ENCODE measurements at regions not wholly inside any gene's neighbourhood (a gene's known extent, or its start where the extent isn't known, plus 50 kb on each side); places are given as distances from the start of the nearest gene placed in this dataset.

- intact Hi-C loops (cut with DNase I; ENCODE audit: low total_unique reads) = no loop called here
These were observed 134.1 kb upstream of the C1QTNF7 start for GRCh38 chr4:15293711-15294110.

GRCh38 chr4:15294202-15294601 lies 133.6 kb upstream of the C1QTNF7 start:
- TF ChIP-seq CTCF (IDR thresholded peaks at IDR 0.05 in 4 of 5, conservative IDR thresholded peaks at IDR 0.05 in 1 of 5) (no peak), POLR2A (IDR thresholded peaks at IDR 0.05) (no peak)
- H3K36me3 ChIP-seq = no peaks in the 10 kb centered on the region
- no peaks in the 10 kb centered on the region for H3K4me1 ChIP-seq
- no peak overlapping the region for H3K4me3 ChIP-seq
- ATAC-seq (no peak), DNase-seq (no peak)
- H3K27ac ChIP-seq = no peak overlapping the region
- intact Hi-C loops (cut with DNase I; ENCODE audit: low total_unique reads) (no loop called here), in situ Hi-C loops (cut with MboI; ENCODE audit: low sequenced_read_pairs in 4 of 4) (no loop called here)
- H3K27me3 ChIP-seq = no peaks in the 10 kb centered on the region
- no peaks in the 10 kb centered on the region for H3K9me3 ChIP-seq

More at GRCh38 chr4:15293711-15294110, 134.1 kb upstream of the C1QTNF7 start:
- H3K27me3 ChIP-seq = no peaks in the 10 kb centered on the region
- no peak for TF ChIP-seq CTCF (IDR thresholded peaks at IDR 0.05 in 4 of 5, conservative IDR thresholded peaks at IDR 0.05 in 1 of 5)
- no peak for TF ChIP-seq POLR2A (IDR thresholded peaks at IDR 0.05)
- no peaks in the 10 kb centered on the region for H3K9me3 ChIP-seq
- H3K36me3 ChIP-seq = no peaks in the 10 kb centered on the region
- ATAC-seq (no peak), DNase-seq (no peak)
- in situ Hi-C loops (cut with MboI; ENCODE audit: low sequenced_read_pairs in 4 of 4) = no loop called here
- no peak overlapping the region for H3K4me3 ChIP-seq
- no peak overlapping the region for H3K27ac ChIP-seq
- no peaks in the 10 kb centered on the region for H3K4me1 ChIP-seq

DNA sequence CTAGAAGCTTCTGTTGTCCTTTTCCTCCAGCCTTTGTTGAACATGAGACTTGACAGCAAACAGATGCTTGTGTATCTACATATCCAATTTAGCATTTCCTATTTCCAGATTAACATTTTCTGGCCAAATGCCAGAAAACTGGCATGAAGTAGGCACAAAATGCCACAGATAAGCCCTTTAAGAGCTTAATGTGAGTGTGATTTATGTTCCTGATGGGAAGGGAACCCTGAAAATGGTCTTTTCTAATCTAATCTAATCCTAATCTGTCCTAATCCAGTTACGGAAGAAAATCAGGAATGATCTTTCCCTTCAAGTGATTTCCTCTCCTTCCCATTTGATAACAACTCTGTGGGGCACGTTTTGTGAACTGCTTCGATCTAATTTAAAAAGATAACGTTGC lies 133.0 kb upstream of the C1QTNF7 start:
- H3K27ac ChIP-seq = no peak overlapping the region
- no peaks in the 10 kb centered on the region for H3K36me3 ChIP-seq
- H3K4me3 ChIP-seq = no peak overlapping the region
- DNase-seq = no peak
- H3K4me1 ChIP-seq = no peaks in the 10 kb centered on the region
- TF ChIP-seq POLR2A (IDR thresholded peaks at IDR 0.05) = no peak
- TF ChIP-seq CTCF (IDR thresholded peaks at IDR 0.05 in 4 of 5, conservative IDR thresholded peaks at IDR 0.05 in 1 of 5) = no peak
- in situ Hi-C loops (cut with MboI; ENCODE audit: low sequenced_read_pairs in 4 of 4) = no loop called here
- no peaks in the 10 kb centered on the region for H3K27me3 ChIP-seq
- intact Hi-C loops (cut with DNase I; ENCODE audit: low total_unique reads) = no loop called here
- no peak for ATAC-seq
- no peaks in the 10 kb centered on the region for H3K9me3 ChIP-seq

GRCh38 chr4:15295421-15296162 lies 132.2 kb upstream of the C1QTNF7 start:
- no peak overlapping the region for H3K27ac ChIP-seq
- ATAC-seq (no peak), DNase-seq (no peak)
- no peaks in the 10 kb centered on the region for H3K27me3 ChIP-seq
- in situ Hi-C loops (cut with MboI; ENCODE audit: low sequenced_read_pairs in 4 of 4) = no loop called here
- intact Hi-C loops (cut with DNase I; ENCODE audit: low total_unique reads) = no loop called here
- H3K4me1 ChIP-seq = no peaks in the 10 kb centered on the region
- no peaks in the 10 kb centered on the region for H3K36me3 ChIP-seq
- H3K4me3 ChIP-seq = no peak overlapping the region
- TF ChIP-seq CTCF (IDR thresholded peaks at IDR 0.05 in 4 of 5, conservative IDR thresholded peaks at IDR 0.05 in 1 of 5) = no peak
- TF ChIP-seq POLR2A (IDR thresholded peaks at IDR 0.05) = no peak
- H3K9me3 ChIP-seq = no peaks in the 10 kb centered on the region

- Histone ChIP-seq H3K4me1 (no peaks in the 10 kb centered on the region), H3K4me3 (no peak overlapping the region), H3K27ac (no peak overlapping the region), H3K36me3 (no peaks in the 10 kb centered on the region), H3K27me3 (no peaks in the 10 kb centered on the region), H3K9me3 (no peaks in the 10 kb centered on the region)
- in situ Hi-C loops (cut with MboI; ENCODE audit: low sequenced_read_pairs in 4 of 4) (no loop called here), intact Hi-C loops (cut with DNase I; ENCODE audit: low total_unique reads) (no loop called here)
- TF ChIP-seq CTCF (IDR thresholded peaks at IDR 0.05 in 4 of 5, conservative IDR thresholded peaks at IDR 0.05 in 1 of 5) (no peak), POLR2A (IDR thresholded peaks at IDR 0.05) (no peak)
- no peak for DNase-seq
- no peak for ATAC-seq
These were observed 130.5 kb upstream of the C1QTNF7 start for GRCh38 chr4:15297344-15297743.

Measured in gastrocnemius medialis (tissue), 4 donors.